GM12878 (cell line): ENCODE measurements at regions not wholly inside any gene's neighbourhood (a gene's known extent, or its start where the extent isn't known, plus 50 kb on each side); places are given as distances from the start of the nearest gene placed in this dataset.
A peak's percentile ranks its signal among the peaks of the same experiment; 100 is the strongest.

Source experiments
- ATAC-seq: fragments of 200-7000 bp; cut with Tn5 transposase; 3 replicates; pipeline ENCODE4 v1.9.1; 2020; ENCODE audit warnings: mild to moderate bottlenecking, moderate library complexity
- BruUV-seq: library from RNA; stranded (reverse); fragments of 400-500 nt; replicated peaks from 2 replicates; lab custom pipeline; 2021; lab: Mats Ljungman, UMichigan
- CTCF ChIA-PET: fragments of 300-600 bp; sonication (Branson Sonifier 250); formaldehyde crosslinking; extraction: SDS; loops from one replicate; lab custom pipeline; 2021; ENCODE audit warnings: inconsistent platforms; lab: Yijun Ruan, JAX
- POLR2A ChIA-PET: fragments of 350-600 bp; formaldehyde crosslinking; extraction: SDS; loops from one replicate; lab custom pipeline; 2021; ENCODE audit warnings: inconsistent platforms; lab: Charles Lee
- RAD21 ChIA-PET: fragments of 300-600 bp; sonication (Branson Sonifier 250); formaldehyde crosslinking; loops from one replicate; lab custom pipeline; 2023; ENCODE audit warnings: antibody characterized with exemption; ENCODE audit not compliant: unreplicated experiment; lab: Charles Lee
- SMC1A ChIA-PET: fragments of 300-600 bp; sonication (Branson Sonifier 250); formaldehyde crosslinking; loops from one replicate; lab custom pipeline; 2023; ENCODE audit not compliant: unreplicated experiment, uncharacterized antibody; lab: Charles Lee
- DNase-seq: peaks from one replicate; pipeline ENCODE4 v3.0.0-alpha.2; 2011; ENCODE audit warnings: low read depth, low spot score
- FAIRE-seq: peaks from 3 replicates; lab custom pipeline; 2011; peaks lifted over from hg19 to GRCh38; lab: Jason Lieb, UNC
- H2AFZ ChIP-seq: 2 replicates; pipeline ENCODE4 v1.6.0; 2011; ENCODE audit warnings: low read depth, low read length, control low read depth; ENCODE audit not compliant: control insufficient read depth
- H3K27ac ChIP-seq: 2 replicates; pipeline ENCODE4 v1.5.1; 2011; ENCODE audit warnings: control low read depth; ENCODE audit not compliant: control insufficient read depth, insufficient read depth
- H3K27me3 ChIP-seq, 2 experiments: replicated peaks in 1 of 2; 2 replicates each; pipeline versions ENCODE4 v1.6.0 to v1.6.1; 2011; ENCODE audit warnings: low read length in 1 of 2; ENCODE audit not compliant: control insufficient read depth in 2 of 2, insufficient read depth in 2 of 2
- H3K36me3 ChIP-seq, 2 experiments: 2 replicates each; pipeline ENCODE4 v1.5.1; 2011; ENCODE audit warnings: low read length in 1 of 2; ENCODE audit not compliant: control insufficient read depth in 2 of 2, insufficient read depth in 2 of 2
- H3K4me1 ChIP-seq: 2 replicates; pipeline ENCODE4 v1.6.1; 2011; ENCODE audit warnings: mild to moderate bottlenecking, low read length, moderate library complexity, mixed read lengths; ENCODE audit not compliant: control insufficient read depth, insufficient read depth
- H3K4me2 ChIP-seq: 2 replicates; pipeline ENCODE4 v1.6.0; 2011; ENCODE audit warnings: control low read depth; ENCODE audit not compliant: control insufficient read depth, insufficient read depth
- H3K4me3 ChIP-seq: fragments of 200-600 bp; sonication (generic); 2 replicates; pipeline ENCODE4 v1.5.1; 2016
- H3K79me2 ChIP-seq: 2 replicates; pipeline ENCODE4 v1.6.0; 2011; ENCODE audit warnings: low read length; ENCODE audit not compliant: control insufficient read depth, insufficient read depth
- H3K9ac ChIP-seq: 2 replicates; pipeline ENCODE4 v1.8.0; 2011; ENCODE audit warnings: low read length, control low read depth, mixed read lengths; ENCODE audit not compliant: control insufficient read depth, insufficient read depth
- H3K9me3 ChIP-seq: replicated peaks from 3 replicates; pipeline ENCODE4 v1.5.1; 2011; ENCODE audit warnings: mild to moderate bottlenecking, low read length; ENCODE audit not compliant: control insufficient read depth, insufficient read depth
- H4K20me1 ChIP-seq: 2 replicates; pipeline ENCODE4 v1.6.0; 2011; ENCODE audit not compliant: control insufficient read depth, insufficient read depth
- HDAC6 ChIP-seq: fragments of 200-600 bp; sonication (generic); IDR thresholded peaks from one replicate; pipeline ENCODE4 v1.8.0; 2017; ENCODE audit warnings: antibody characterized with exemption; ENCODE audit not compliant: unreplicated experiment
- IKZF2 ChIP-seq, 2 experiments: fragments of 450-650 bp; IDR thresholded peaks; 2 replicates each; pipeline ENCODE4 v1.6.1; 2017; ENCODE audit warnings: mild to moderate bottlenecking in 2 of 2, moderate library complexity in 2 of 2
- NFYB ChIP-seq: IDR thresholded peaks from 2 replicates; pipeline ENCODE4 v1.6.1; 2011; ENCODE audit warnings: low read depth, mild to moderate bottlenecking, low read length, improper control_type of control experiment, moderate library complexity; ENCODE audit not compliant: insufficient read depth
- PBX3 ChIP-seq: IDR thresholded peaks from 2 replicates; pipeline ENCODE4 v1.6.1; 2011; ENCODE audit warnings: mild to moderate bottlenecking, low read depth, low read length, moderate library complexity; ENCODE audit not compliant: insufficient replicate concordance
- RBBP5 ChIP-seq: fragments of 200-600 bp; sonication (generic); conservative IDR thresholded peaks from 2 replicates; pipeline ENCODE4 v1.6.1; 2016
- RELA ChIP-seq: fragments of 450-650 bp; IDR thresholded peaks from 2 replicates; pipeline ENCODE4 v1.8.0; 2014; ENCODE audit warnings: borderline replicate concordance; ENCODE audit not compliant: partially characterized antibody
- SPI1 ChIP-seq: IDR thresholded peaks from 2 replicates; pipeline ENCODE4 v1.6.1; 2011; ENCODE audit warnings: low read depth, mild to moderate bottlenecking, low read length, moderate library complexity, borderline replicate concordance; ENCODE audit not compliant: insufficient read depth
- USF1 ChIP-seq: IDR thresholded peaks from 2 replicates; pipeline ENCODE4 v1.6.1; 2011; ENCODE audit warnings: borderline replicate concordance, low read depth, mild to moderate bottlenecking, moderate library complexity, mixed read lengths, low read length; ENCODE audit not compliant: insufficient read depth; ENCODE audit errors: extremely low read length
- ZNF217 ChIP-seq: fragments of 450-650 bp; IDR thresholded peaks from 2 replicates; pipeline ENCODE4 v1.6.1; 2017; ENCODE audit warnings: antibody characterized with exemption, mild to moderate bottlenecking
- WGBS: methylation state at CpG from one replicate; pipeline ENCODE4 v1.1.6; 2016; ENCODE audit warnings: low lambda C conversion rate; ENCODE audit not compliant: insufficient replicate concordance, insufficient coverage; ENCODE audit errors: missing lambda C conversion rate; 5-methylcytosine and 5-hydroxymethylcytosine counted together
- in situ Hi-C: fragments of 300-500 bp; cut with MboI; formaldehyde crosslinking; loops from 9 replicates; pipeline ENCODE4 v1.14.3; 2018; ENCODE audit warnings: mixed read lengths
- intact Hi-C: fragments of 100-400 bp; cut with micrococcal nuclease; formaldehyde crosslinking; loops from one replicate; pipeline ENCODE4 v1.14.2; 2022; ENCODE audit not compliant: unreplicated experiment
- TF ChIP-seq, protein P1 (sequence below): fragments of 450-650 bp; IDR thresholded peaks from 2 replicates; pipeline ENCODE4 v1.6.1; 2017; ENCODE audit warnings: borderline replicate concordance
- TF ChIP-seq, protein P2 (sequence below): fragments of 450-650 bp; formaldehyde crosslinking; IDR thresholded peaks from 2 replicates; pipeline ENCODE4 v1.4.0; 2022; ENCODE audit warnings: mild to moderate bottlenecking, moderate library complexity

DNA sequence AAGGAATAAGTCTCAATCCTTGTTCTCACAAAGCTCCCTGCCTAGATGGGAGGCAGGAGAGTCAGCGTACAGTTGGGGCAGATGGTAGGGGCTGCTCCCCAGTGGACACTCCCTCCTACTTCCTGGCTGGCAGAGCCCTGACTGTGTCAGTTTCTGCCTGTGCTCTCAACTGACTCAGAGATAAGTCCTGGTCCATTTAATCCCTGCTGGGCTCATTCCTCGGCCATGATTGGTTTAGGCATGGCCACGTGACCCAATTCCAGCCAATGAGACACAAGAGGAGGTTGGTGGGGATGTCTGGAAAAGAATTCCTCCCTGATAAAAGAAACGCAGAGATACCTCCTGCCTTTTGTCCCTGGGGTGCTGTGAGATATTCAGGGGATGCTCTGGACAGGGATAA is 118.1 kb upstream of the SLC6A11 start:
- TF ChIP-seq USF1 (peak; percentile 57), NFYB (peak; percentile 79), ZNF217 (no peak)
- H3K27ac ChIP-seq = no peak overlapping the region
- RAD21 ChIA-PET = no interaction called here
- POLR2A ChIA-PET = no interaction called here
- H3K36me3 ChIP-seq = no peaks in the 10 kb centered on the region
- no peaks in the 10 kb centered on the region for H3K4me1 ChIP-seq
- H3K9ac ChIP-seq = no peak overlapping the region
- 1% methylated on average over 4 of the region's 4 CpGs for WGBS
- intact Hi-C loops = no loop called here
- H3K4me3 ChIP-seq = no peak overlapping the region
- no peak for ATAC-seq
- no peaks in the 10 kb centered on the region; the same call in 2 of the 3 replicates for H3K9me3 ChIP-seq
- no peak for DNase-seq
- no peaks in the 10 kb centered on the region for H3K79me2 ChIP-seq
- CTCF ChIA-PET = interaction anchor here (1.2 kb wide), 1 partner anchor 376 kb away, joined by 3 read pairs; no protein-coding TSS in a partner anchor
- no peak overlapping the region for H3K4me2 ChIP-seq
- SMC1A ChIA-PET = interaction anchor here (1.4 kb wide), 1 partner anchor 10 kb away, joined by 3 read pairs; no protein-coding TSS in a partner anchor
- FAIRE-seq = no peak
- no peaks in the 10 kb centered on the region for H4K20me1 ChIP-seq
- in situ Hi-C loops = no loop called here
- H2AFZ ChIP-seq = no peak overlapping the region
- H3K27me3 ChIP-seq = no peaks in the 10 kb centered on the region
- BruUV-seq = no TSS peak

DNA sequence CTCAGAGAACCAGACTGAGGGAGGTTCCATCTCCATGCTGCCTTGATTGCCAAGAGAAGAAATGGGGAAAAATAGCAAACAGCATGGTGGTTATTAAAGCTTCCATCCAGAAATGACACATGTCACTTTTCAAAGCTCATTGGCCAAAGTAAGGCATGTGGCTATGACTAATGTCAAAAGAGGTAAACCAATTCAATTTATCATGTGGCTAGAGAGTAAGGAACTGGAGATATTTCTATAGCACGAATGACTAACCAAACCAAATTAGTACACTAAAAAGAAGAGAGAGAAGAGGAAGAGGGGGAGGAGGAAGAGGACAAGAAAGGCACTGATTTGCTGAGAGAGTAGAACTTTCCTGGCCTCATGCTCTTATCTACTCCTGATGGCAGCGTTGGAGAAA is 115.2 kb upstream of the SLC6A11 start:
- DNase-seq (no peak), FAIRE-seq (no peak), ATAC-seq (no peak)
- no peaks in the 10 kb centered on the region for H4K20me1 ChIP-seq
- BruUV-seq = no TSS peak
- in situ Hi-C loops (no loop called here), intact Hi-C loops (no loop called here)
- ChIA-PET CTCF (no interaction called here), SMC1A (no interaction called here), RAD21 (no interaction called here), POLR2A (no interaction called here)
- no peaks in the 10 kb centered on the region; the same call in 2 of the 3 replicates for H3K9me3 ChIP-seq
- H3K4me1 ChIP-seq = no peaks in the 10 kb centered on the region
- no peaks in the 10 kb centered on the region for H3K36me3 ChIP-seq
- no peak overlapping the region for H3K27ac ChIP-seq
- H3K4me2 ChIP-seq = no peak overlapping the region
- no peak overlapping the region for H3K9ac ChIP-seq
- H3K79me2 ChIP-seq = no peaks in the 10 kb centered on the region
- H3K27me3 ChIP-seq = no peaks in the 10 kb centered on the region
- H2AFZ ChIP-seq = no peak overlapping the region
- H3K4me3 ChIP-seq = no peak overlapping the region
- WGBS = 50% methylated on average over 2 of the region's 2 CpGs
- TF ChIP-seq, protein P1, sequence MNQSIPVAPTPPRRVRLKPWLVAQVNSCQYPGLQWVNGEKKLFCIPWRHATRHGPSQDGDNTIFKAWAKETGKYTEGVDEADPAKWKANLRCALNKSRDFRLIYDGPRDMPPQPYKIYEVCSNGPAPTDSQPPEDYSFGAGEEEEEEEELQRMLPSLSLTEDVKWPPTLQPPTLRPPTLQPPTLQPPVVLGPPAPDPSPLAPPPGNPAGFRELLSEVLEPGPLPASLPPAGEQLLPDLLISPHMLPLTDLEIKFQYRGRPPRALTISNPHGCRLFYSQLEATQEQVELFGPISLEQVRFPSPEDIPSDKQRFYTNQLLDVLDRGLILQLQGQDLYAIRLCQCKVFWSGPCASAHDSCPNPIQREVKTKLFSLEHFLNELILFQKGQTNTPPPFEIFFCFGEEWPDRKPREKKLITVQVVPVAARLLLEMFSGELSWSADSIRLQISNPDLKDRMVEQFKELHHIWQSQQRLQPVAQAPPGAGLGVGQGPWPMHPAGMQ = no peak
- TF ChIP-seq RELA (no peak), IKZF2 (IDR thresholded peaks at IDR 0.05) (no peak), SPI1 (peak; percentile 24; the same call in 1 of the 2 replicates), RBBP5 (no peak), HDAC6 (no peak), PBX3 (no peak)
- TF ChIP-seq, protein P2, sequence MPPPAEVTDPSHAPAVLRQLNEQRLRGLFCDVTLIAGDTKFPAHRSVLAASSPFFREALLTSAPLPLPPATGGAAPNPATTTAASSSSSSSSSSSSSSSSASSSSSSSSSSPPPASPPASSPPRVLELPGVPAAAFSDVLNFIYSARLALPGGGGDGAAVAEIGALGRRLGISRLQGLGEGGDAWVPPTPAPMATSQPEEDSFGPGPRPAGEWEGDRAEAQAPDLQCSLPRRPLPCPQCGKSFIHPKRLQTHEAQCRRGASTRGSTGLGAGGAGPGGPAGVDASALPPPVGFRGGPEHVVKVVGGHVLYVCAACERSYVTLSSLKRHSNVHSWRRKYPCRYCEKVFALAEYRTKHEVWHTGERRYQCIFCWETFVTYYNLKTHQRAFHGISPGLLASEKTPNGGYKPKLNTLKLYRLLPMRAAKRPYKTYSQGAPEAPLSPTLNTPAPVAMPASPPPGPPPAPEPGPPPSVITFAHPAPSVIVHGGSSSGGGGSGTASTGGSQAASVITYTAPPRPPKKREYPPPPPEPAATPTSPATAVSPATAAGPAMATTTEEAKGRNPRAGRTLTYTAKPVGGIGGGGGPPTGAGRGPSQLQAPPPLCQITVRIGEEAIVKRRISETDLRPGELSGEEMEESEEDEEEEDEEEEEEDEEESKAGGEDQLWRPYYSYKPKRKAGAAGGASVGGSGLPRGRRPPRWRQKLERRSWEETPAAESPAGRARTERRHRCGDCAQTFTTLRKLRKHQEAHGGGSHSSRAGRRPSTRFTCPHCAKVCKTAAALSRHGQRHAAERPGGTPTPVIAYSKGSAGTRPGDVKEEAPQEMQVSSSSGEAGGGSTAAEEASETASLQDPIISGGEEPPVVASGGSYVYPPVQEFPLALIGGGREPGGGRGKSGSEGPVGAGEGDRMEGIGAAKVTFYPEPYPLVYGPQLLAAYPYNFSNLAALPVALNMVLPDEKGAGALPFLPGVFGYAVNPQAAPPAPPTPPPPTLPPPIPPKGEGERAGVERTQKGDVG (CRISPR knock-in tag) = no peak
